ENCODE measurements at regions not wholly inside any gene's neighbourhood (a gene's known extent, or its start where the extent isn't known, plus 50 kb on each side); places are given as distances from the start of the nearest gene placed in this dataset.

DNA sequence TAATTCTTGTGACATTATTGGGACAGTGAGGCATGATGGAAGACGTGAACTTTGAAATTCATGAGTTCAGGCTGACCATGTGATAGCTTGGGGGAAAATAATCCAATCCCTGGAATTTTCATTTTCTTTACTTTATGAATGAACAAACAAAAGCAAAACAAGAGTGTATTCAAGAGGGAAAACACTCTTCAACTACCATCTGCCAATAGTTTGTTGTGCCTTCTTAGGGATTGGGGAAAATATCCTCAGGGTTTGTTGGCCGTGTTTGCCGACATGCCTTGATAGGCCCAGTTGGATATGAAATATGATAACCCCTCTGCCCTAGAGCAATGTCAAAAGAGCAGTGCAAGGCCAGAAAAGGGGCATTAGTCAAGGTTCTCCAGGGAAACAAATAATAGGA is 80.8 kb upstream of the CLNK start:
- TF ChIP-seq FOXM1 (IDR thresholded peaks at IDR 0.05; ENCODE audit: borderline replicate concordance) (no peak), FOXA1 (IDR thresholded peaks at IDR 0.05) (no peak), BHLHE40 (IDR thresholded peaks at IDR 0.05; ENCODE audit: borderline replicate concordance) (no peak), ARNT (IDR thresholded peaks at IDR 0.05) (no peak), ELF4 (IDR thresholded peaks at IDR 0.05) (no peak), SP1 (IDR thresholded peaks at IDR 0.05) (no peak), SUZ12 (IDR thresholded peaks at IDR 0.05) (no peak), LEF1 (IDR thresholded peaks at IDR 0.05; ENCODE audit: borderline replicate concordance) (no peak), TARDBP (IDR thresholded peaks at IDR 0.05) (no peak), NFRKB (IDR thresholded peaks at IDR 0.05) (no peak), CTBP1 (IDR thresholded peaks at IDR 0.05; ENCODE audit: borderline replicate concordance) (no peak), FOXK2 (IDR thresholded peaks at IDR 0.05) (no peak), ZNF384 (IDR thresholded peaks at IDR 0.05) (no peak)
- TF ChIP-seq, protein P1, sequence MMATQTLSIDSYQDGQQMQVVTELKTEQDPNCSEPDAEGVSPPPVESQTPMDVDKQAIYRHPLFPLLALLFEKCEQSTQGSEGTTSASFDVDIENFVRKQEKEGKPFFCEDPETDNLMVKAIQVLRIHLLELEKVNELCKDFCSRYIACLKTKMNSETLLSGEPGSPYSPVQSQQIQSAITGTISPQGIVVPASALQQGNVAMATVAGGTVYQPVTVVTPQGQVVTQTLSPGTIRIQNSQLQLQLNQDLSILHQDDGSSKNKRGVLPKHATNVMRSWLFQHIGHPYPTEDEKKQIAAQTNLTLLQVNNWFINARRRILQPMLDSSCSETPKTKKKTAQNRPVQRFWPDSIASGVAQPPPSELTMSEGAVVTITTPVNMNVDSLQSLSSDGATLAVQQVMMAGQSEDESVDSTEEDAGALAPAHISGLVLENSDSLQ (IDR thresholded peaks at IDR 0.05) = no peak

All from HEK293T (cell line).